Body of pancreas (tissue), 4 donors: ENCODE measurements at regions not wholly inside any gene's neighbourhood (a gene's known extent, or its start where the extent isn't known, plus 50 kb on each side); places are given as distances from the start of the nearest gene placed in this dataset.

Source experiments
- ATAC-seq: fragments of 150-250 bp; one replicate; pipeline ENCODE4 v1.9.1; 2016
- DNase-seq, 4 donors: peaks; one replicate each; pipeline ENCODE4 v3.0.0-alpha.2; 2019
- H3K27ac ChIP-seq, 4 donors: fragments of 200-600 bp; sonication (generic); 1 replicate in 3 of 4; 2 replicates in 1 of 4; pipeline versions ENCODE4 v1.5.1 to v1.6.1; 2016 to 2019; ENCODE audit warnings: mild to moderate bottlenecking in 1 of 4, mixed read lengths in 1 of 4, moderate library complexity in 1 of 4
- H3K27me3 ChIP-seq, 2 donors: fragments of 200-600 bp; sonication (generic); one replicate each; pipeline ENCODE4 v1.6.0; 2016; ENCODE audit warnings: mild to moderate bottlenecking in 1 of 2
- H3K36me3 ChIP-seq, 2 donors: fragments of 200-600 bp; sonication (generic); replicated peaks in 1 of 2; 2 replicates each; pipeline ENCODE4 v1.5.1; 2016; ENCODE audit warnings: low read depth in 2 of 2; ENCODE audit not compliant: insufficient read depth in 1 of 2
- H3K4me1 ChIP-seq: fragments of 200-600 bp; sonication (generic); one replicate; pipeline ENCODE4 v1.6.0; 2016
- H3K4me3 ChIP-seq, 2 donors: fragments of 200-600 bp; sonication (generic); 1 replicate in 1 of 2; 2 replicates in 1 of 2; pipeline ENCODE4 v1.5.1; 2016 to 2019
- H3K9me3 ChIP-seq, 3 donors: fragments of 200-600 bp; sonication (generic); 1 replicate in 2 of 3; 2 replicates in 1 of 3; pipeline ENCODE4 v1.5.1; 2016
- CTCF ChIP-seq, 7 experiments: fragments of 450-650 bp in 4 of 7; fragments of 200-600 bp in 3 of 7; sonication (generic) in 3 of 7; IDR thresholded peaks; one replicate each; pipeline ENCODE4 v1.5.1; 2016 to 2019; ENCODE audit warnings: antibody characterized with exemption in 7 of 7
- POLR2A ChIP-seq, 3 donors: fragments of 450-650 bp; IDR thresholded peaks; one replicate each; pipeline ENCODE4 v1.6.1; 2016; ENCODE audit warnings: antibody characterized with exemption in 3 of 3, mild to moderate bottlenecking in 2 of 3
- WGBS, 2 donors: methylation state at CpG; one replicate each; pipeline ENCODE4 v1.1.5; 2017; 5-methylcytosine and 5-hydroxymethylcytosine counted together
- intact Hi-C: fragments of 100-400 bp; cut with DNase I; formaldehyde crosslinking; loops from one replicate; pipeline ENCODE4 v1.15.1; 2023

DNA sequence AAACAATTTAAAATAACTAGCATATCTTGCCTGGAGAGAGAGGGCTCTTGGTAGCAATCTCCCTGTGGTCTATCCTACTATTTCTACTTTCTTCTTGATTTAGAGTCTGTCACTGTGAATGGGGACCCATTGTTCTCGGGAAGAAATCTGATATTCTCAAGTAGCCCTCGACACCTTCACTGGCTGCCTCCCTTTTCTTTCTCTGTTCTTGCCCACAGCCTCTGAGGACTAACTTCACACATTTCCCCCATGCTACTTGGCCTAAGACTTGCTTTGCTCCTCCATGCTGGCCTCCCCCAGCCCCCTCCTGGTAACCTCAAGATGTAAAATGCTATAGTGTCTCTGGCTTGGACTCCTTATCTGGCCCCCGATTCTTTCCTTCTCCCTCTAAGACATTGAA, 58.8 kb upstream of the NT5C1B start:
- Histone ChIP-seq H3K27ac (no peak overlapping the region), H3K36me3 (no peaks in the 10 kb centered on the region), H3K9me3 (no peaks in the 10 kb centered on the region), H3K4me3 (no peak overlapping the region), H3K4me1 (peaks cover 13% of the 10 kb centered on the region), H3K27me3 (no peaks in the 10 kb centered on the region)
- TF ChIP-seq CTCF (IDR thresholded peaks at IDR 0.05) (no peak), POLR2A (IDR thresholded peaks at IDR 0.05) (no peak)
- ATAC-seq, result no peak
- 76 to 99% methylated on average over 3 of the region's 3 CpGs for WGBS, 2 donors
- no peak for DNase-seq
- intact Hi-C loops, result no loop called here

DNA sequence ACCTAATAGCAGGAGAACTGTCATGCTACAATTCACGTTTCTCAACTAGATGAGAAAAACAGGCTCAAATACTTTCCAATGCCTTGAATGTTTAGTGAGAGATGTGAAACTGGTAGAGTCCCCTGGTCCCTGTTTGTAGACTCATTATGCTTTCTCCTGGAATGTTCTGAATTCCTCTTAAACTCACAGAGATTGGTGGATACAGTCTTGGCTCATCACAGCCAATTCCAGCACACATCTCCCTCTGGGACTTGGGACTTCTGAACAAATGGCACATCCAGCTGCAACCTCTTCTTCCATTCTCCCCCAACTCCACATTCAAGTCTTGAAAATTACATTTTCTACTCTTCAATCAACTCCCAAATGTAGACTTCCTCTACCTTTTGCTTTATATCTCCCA, 58.4 kb upstream of the NT5C1B start:
- Histone ChIP-seq H3K4me1 (peaks cover 13% of the 10 kb centered on the region), H3K36me3 (no peaks in the 10 kb centered on the region), H3K27ac (no peak overlapping the region), H3K27me3 (no peaks in the 10 kb centered on the region), H3K9me3 (no peaks in the 10 kb centered on the region), H3K4me3 (no peak overlapping the region)
- TF ChIP-seq CTCF (IDR thresholded peaks at IDR 0.05) (no peak), POLR2A (IDR thresholded peaks at IDR 0.05) (no peak)
- DNase-seq, result no peak
- no peak for ATAC-seq
- 89 to 94% methylated on average over 1 of the region's 1 CpG for WGBS, 2 donors
- intact Hi-C loops, result no loop called here

GRCh38 chr2:18645315-18645714, 55.9 kb upstream of the NT5C1B start:
- H3K27me3 ChIP-seq, result no peaks in the 10 kb centered on the region
- DNase-seq (no peak), ATAC-seq (no peak)
- no peaks in the 10 kb centered on the region for H3K9me3 ChIP-seq
- H3K36me3 ChIP-seq, result no peaks in the 10 kb centered on the region
- no peaks in the 10 kb centered on the region for H3K4me1 ChIP-seq
- no peak overlapping the region for H3K4me3 ChIP-seq
- H3K27ac ChIP-seq, result no peak overlapping the region
- intact Hi-C loops, result no loop called here
- TF ChIP-seq CTCF (IDR thresholded peaks at IDR 0.05) (no peak), POLR2A (IDR thresholded peaks at IDR 0.05) (no peak)

GRCh38 chr2:18644115-18644462, 54.7 kb upstream of the NT5C1B start:
- Histone ChIP-seq H3K4me3 (no peak overlapping the region), H3K36me3 (no peaks in the 10 kb centered on the region), H3K9me3 (no peaks in the 10 kb centered on the region), H3K4me1 (no peaks in the 10 kb centered on the region), H3K27ac (no peak overlapping the region), H3K27me3 (no peaks in the 10 kb centered on the region)
- ATAC-seq, result no peak
- no peak for DNase-seq
- TF ChIP-seq CTCF (IDR thresholded peaks at IDR 0.05), result no peak
- TF ChIP-seq POLR2A (IDR thresholded peaks at IDR 0.05), result no peak
- intact Hi-C loops, result no loop called here
- 92 to 95% methylated on average over 2 of the region's 2 CpGs for WGBS, 2 donors

- intact Hi-C loops, result no loop called here
- DNase-seq (no peak), ATAC-seq (no peak)
- Histone ChIP-seq H3K36me3 (no peaks in the 10 kb centered on the region), H3K4me3 (no peak overlapping the region), H3K27me3 (no peaks in the 10 kb centered on the region), H3K27ac (no peak overlapping the region), H3K4me1 (no peaks in the 10 kb centered on the region), H3K9me3 (no peaks in the 10 kb centered on the region)
- 73 to 90% methylated on average over 5 of the region's 5 CpGs for WGBS, 2 donors
- no peak for TF ChIP-seq CTCF (IDR thresholded peaks at IDR 0.05)
- no peak for TF ChIP-seq POLR2A (IDR thresholded peaks at IDR 0.05)
Measured at GRCh38 chr2:18643326-18644114, 54.2 kb upstream of the NT5C1B start.
